HCT116 (cell line): ENCODE measurements at regions not wholly inside any gene's neighbourhood (a gene's known extent, or its start where the extent isn't known, plus 50 kb on each side); places are given as distances from the start of the nearest gene placed in this dataset.

Experiments
- ATAC-seq: fragments of 200-7000 bp; cut with Tn5 transposase; 2 replicates; pipeline ENCODE4 v1.9.1; 2020; ENCODE audit warnings: mild to moderate bottlenecking, moderate library complexity
- BruUV-seq: library from RNA; stranded (reverse); fragments of 400-500 nt; replicated peaks from 2 replicates; lab custom pipeline; 2021; lab: Mats Ljungman, UMichigan
- CTCF ChIA-PET: fragments of 300-600 bp; sonication (Branson Sonifier 250); formaldehyde crosslinking; loops from one replicate; lab custom pipeline; 2021; ENCODE audit warnings: antibody characterized with exemption; lab: Charles Lee
- POLR2A ChIA-PET: fragments of 300-600, 350-600 bp; sonication (Branson Sonifier 250); formaldehyde crosslinking; loops from one replicate; lab custom pipeline; 2021; ENCODE audit warnings: antibody characterized with exemption; lab: Charles Lee
- RAD21 ChIA-PET, 2 experiments: fragments of 300-600 bp; sonication (Branson Sonifier 250); formaldehyde crosslinking; loops; one replicate each; lab custom pipeline; 2023; ENCODE audit warnings: low total read pairs in 2 of 2; ENCODE audit not compliant: uncharacterized antibody in 2 of 2, unreplicated experiment in 2 of 2, low non-redundant PET in 1 of 2; lab: Charles Lee
- DNase-seq: peaks from one replicate; pipeline ENCODE4 v3.0.0-alpha.2; 2010; ENCODE audit warnings: low read depth, low spot score
- H2AFZ ChIP-seq: fragments of 200-600 bp; shearing (Covaris generic), sonication (generic); 2 replicates; pipeline ENCODE4 v1.6.1; 2017; ENCODE audit warnings: low read depth, mixed run types, mixed read lengths, antibody characterized with exemption, low read length; ENCODE audit not compliant: poor library complexity, severe bottlenecking
- H3K27ac ChIP-seq: 2 replicates; pipeline ENCODE4 v1.5.1; 2012; ENCODE audit warnings: low read depth, low read length
- H3K27me3 ChIP-seq: fragments of 200-600 bp; sonication (generic); 2 replicates; pipeline ENCODE4 v1.6.1; 2016; ENCODE audit warnings: mixed run types, low read length, mixed read lengths; ENCODE audit not compliant: insufficient read depth
- H3K36me3 ChIP-seq, 2 experiments: fragments of 200-500 bp in 1 of 2; fragments of 200-600 bp in 1 of 2; sonication (Bioruptor generic) in 1 of 2; sonication (generic) in 1 of 2; 2 replicates each; pipeline versions ENCODE4 v1.5.1 to v1.6.1; 2014 to 2016; ENCODE audit warnings: low read length in 2 of 2, inconsistent platforms in 1 of 2, mixed read lengths in 1 of 2, mixed run types in 1 of 2; ENCODE audit not compliant: insufficient read depth in 2 of 2, control insufficient read depth in 1 of 2
- H3K4me1 ChIP-seq, 2 experiments: fragments of 200-600 bp in 1 of 2; sonication (generic) in 1 of 2; 2 replicates each; pipeline versions ENCODE4 v1.5.1 to v1.6.1; 2012 to 2017; ENCODE audit warnings: low read length in 2 of 2, inconsistent platforms in 1 of 2, mild to moderate bottlenecking in 1 of 2, mixed read lengths in 1 of 2, mixed run types in 1 of 2, moderate library complexity in 1 of 2; ENCODE audit not compliant: insufficient read depth in 2 of 2, control insufficient read depth in 1 of 2
- H3K4me2 ChIP-seq: fragments of 200-600 bp; sonication (generic); 2 replicates; pipeline ENCODE4 v1.6.1; 2017; ENCODE audit warnings: mixed run types, low read length, mixed read lengths
- H3K4me3 ChIP-seq, 2 experiments: fragments of 200-600 bp in 1 of 2; sonication (generic) in 1 of 2; replicated peaks in 1 of 2; 2 replicates each; pipeline ENCODE4 v1.5.1; 2011 to 2016; ENCODE audit warnings: low read length in 2 of 2, control low read depth in 1 of 2, low read depth in 1 of 2, mild to moderate bottlenecking in 1 of 2, mixed read lengths in 1 of 2, mixed run types in 1 of 2
- H3K79me2 ChIP-seq: fragments of 200-600 bp; sonication (generic); 2 replicates; pipeline ENCODE4 v1.6.1; 2017; ENCODE audit warnings: mild to moderate bottlenecking, mixed run types, low read length, moderate library complexity, mixed read lengths; ENCODE audit not compliant: insufficient read depth
- H3K9ac ChIP-seq: fragments of 200-600 bp; sonication (generic); 2 replicates; pipeline ENCODE4 v1.6.1; 2016; ENCODE audit warnings: low read length, mixed read lengths
- H3K9me2 ChIP-seq: fragments of 200-600 bp; sonication (generic), shearing (Covaris generic); 2 replicates; pipeline ENCODE4 v1.6.1; 2017; ENCODE audit warnings: mixed run types, mild to moderate bottlenecking, moderate library complexity; ENCODE audit not compliant: insufficient read depth
- H3K9me3 ChIP-seq, 2 experiments: fragments of 200-500 bp in 1 of 2; fragments of 200-600 bp in 1 of 2; sonication (Bioruptor generic) in 1 of 2; sonication (generic) in 1 of 2; 2 replicates each; pipeline ENCODE4 v1.6.1; 2014 to 2017; ENCODE audit warnings: low read length in 2 of 2, mixed read lengths in 2 of 2, inconsistent platforms in 1 of 2, low read depth in 1 of 2, mild to moderate bottlenecking in 1 of 2, mixed run types in 1 of 2, moderate library complexity in 1 of 2; ENCODE audit not compliant: control insufficient read depth in 1 of 2, insufficient read depth in 1 of 2
- H4K20me1 ChIP-seq: fragments of 200-600 bp; sonication (generic), shearing (Covaris generic); 2 replicates; pipeline ENCODE4 v1.6.1; 2017; ENCODE audit warnings: mixed run types, mild to moderate bottlenecking, moderate library complexity; ENCODE audit not compliant: insufficient read depth
- CBX3 ChIP-seq: IDR thresholded peaks from 2 replicates; pipeline ENCODE4 v1.6.1; 2012; ENCODE audit warnings: low read depth
- EGR1 ChIP-seq: IDR thresholded peaks from 2 replicates; pipeline ENCODE4 v1.6.1; 2012; ENCODE audit warnings: low read depth
- ELF1 ChIP-seq: IDR thresholded peaks from 2 replicates; pipeline ENCODE4 v1.6.1; 2012; ENCODE audit warnings: low read depth, borderline replicate concordance
- YY1 ChIP-seq: IDR thresholded peaks from 2 replicates; pipeline ENCODE4 v1.6.1; 2011; ENCODE audit warnings: low read length, low read depth, moderate library complexity, mild to moderate bottlenecking; ENCODE audit not compliant: insufficient replicate concordance; ENCODE audit errors: extremely low read depth
- ZBTB33 ChIP-seq: IDR thresholded peaks from 2 replicates; pipeline ENCODE4 v1.6.1; 2011; ENCODE audit warnings: mild to moderate bottlenecking, low read length, moderate library complexity; ENCODE audit not compliant: insufficient replicate concordance; ENCODE audit errors: extremely low read depth
- intact Hi-C: fragments of 100-400 bp; cut with micrococcal nuclease; formaldehyde crosslinking; loops from 2 replicates; pipeline ENCODE4 v1.10.0; 2022

- H3K4me2 ChIP-seq: no peak overlapping the region
- H3K9ac ChIP-seq: no peak overlapping the region
- H3K36me3 ChIP-seq: no peaks in the 10 kb centered on the region
- H3K9me2 ChIP-seq: no peaks in the 10 kb centered on the region
- ChIA-PET RAD21 (no interaction called here), POLR2A (no interaction called here), CTCF (no interaction called here)
- DNase-seq (no peak), ATAC-seq (no peak)
- H3K27ac ChIP-seq: no peak overlapping the region
- no peaks in the 10 kb centered on the region for H3K79me2 ChIP-seq
- H3K9me3 ChIP-seq: no peaks in the 10 kb centered on the region
- H3K4me1 ChIP-seq: no peaks in the 10 kb centered on the region
- TF ChIP-seq EGR1 (no peak), CBX3 (no peak), YY1 (no peak), ZBTB33 (no peak)
- H3K4me3 ChIP-seq: no peak overlapping the region
- H4K20me1 ChIP-seq: no peaks in the 10 kb centered on the region
- H2AFZ ChIP-seq: no peak overlapping the region
- no TSS peak for BruUV-seq
- H3K27me3 ChIP-seq: no peaks in the 10 kb centered on the region
- intact Hi-C loops: no loop called here
These were observed 163.9 kb upstream of the GBE1 start for GRCh38 chr3:81925385-81925784.

DNA sequence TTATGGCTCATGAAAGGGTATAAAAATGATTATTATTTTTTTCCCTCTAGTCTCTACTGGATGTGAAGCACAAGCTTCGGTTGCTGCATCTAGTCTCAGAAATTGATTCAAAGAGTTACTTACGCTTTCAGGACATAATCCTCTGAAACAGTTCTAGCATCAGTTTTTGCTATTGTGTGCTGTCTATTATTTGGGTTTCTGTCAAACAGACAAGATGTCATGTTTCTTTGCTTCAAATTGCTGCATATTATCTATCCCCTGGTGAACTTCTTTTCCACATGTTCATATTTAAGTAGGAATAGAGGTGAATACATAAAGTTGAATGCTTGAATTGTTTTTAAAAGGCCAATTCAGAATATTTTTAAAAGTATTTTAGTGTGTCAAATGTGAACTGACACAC, 161.6 kb upstream of the GBE1 start:
- H3K9me2 ChIP-seq: no peaks in the 10 kb centered on the region
- ChIA-PET POLR2A (no interaction called here), RAD21 (no interaction called here), CTCF (no interaction called here)
- H3K4me2 ChIP-seq: no peak overlapping the region
- H3K4me1 ChIP-seq: no peaks in the 10 kb centered on the region
- H2AFZ ChIP-seq: no peak overlapping the region
- no TSS peak for BruUV-seq
- no peaks in the 10 kb centered on the region for H3K36me3 ChIP-seq
- H3K9me3 ChIP-seq: no peaks in the 10 kb centered on the region
- H3K79me2 ChIP-seq: no peaks in the 10 kb centered on the region
- H3K27me3 ChIP-seq: no peaks in the 10 kb centered on the region
- DNase-seq (no peak), ATAC-seq (no peak)
- no peak overlapping the region for H3K9ac ChIP-seq
- H4K20me1 ChIP-seq: no peaks in the 10 kb centered on the region
- H3K27ac ChIP-seq: no peak overlapping the region
- H3K4me3 ChIP-seq: no peak overlapping the region
- TF ChIP-seq ELF1: no peak
- intact Hi-C loops: no loop called here
